ENCODE measurements at regions not wholly inside any gene's neighbourhood (a gene's known extent, or its start where the extent isn't known, plus 50 kb on each side); places are given as distances from the start of the nearest gene placed in this dataset.
"Not testable (repeated sequence)": the region's sequence is repeated elsewhere in the genome, so short reads cannot be mapped to it uniquely, and the experiment has no call there.

- DNase-seq (ENCODE audit: missing footprints): no peak
- intact Hi-C loops (cut with DNase I): no loop called here
- ATAC-seq: no peak
Measured at GRCh38 chr12:9390761-9391160, 182.6 kb upstream of the PZP start.

- DNase-seq (ENCODE audit: missing footprints) (no peak), ATAC-seq (no peak)
Measured at GRCh38 chr12:9389796-9390195, 181.6 kb upstream of the PZP start.

GRCh38 chr12:9388379-9388778 is 180.2 kb upstream of the PZP start:
- ATAC-seq (no peak), DNase-seq (ENCODE audit: missing footprints) (no peak)
- intact Hi-C loops (cut with DNase I): no loop called here

More at GRCh38 chr12:9389796-9390195, 181.6 kb upstream of the PZP start:
- intact Hi-C loops (cut with DNase I): no loop called here

GRCh38 chr12:9387450-9387849 is 179.3 kb upstream of the PZP start:
- intact Hi-C loops (cut with DNase I): no loop called here
- no peak for DNase-seq (ENCODE audit: missing footprints)
- ATAC-seq: no peak

GRCh38 chr12:9383585-9383984 is 175.4 kb upstream of the PZP start:
- ATAC-seq: no peak
- DNase-seq (ENCODE audit: missing footprints): no peak
- intact Hi-C loops (cut with DNase I): no loop called here

GRCh38 chr12:9381619-9382018 is 173.4 kb upstream of the PZP start:
- no peak for DNase-seq (ENCODE audit: missing footprints)
- ATAC-seq: no peak
- intact Hi-C loops (cut with DNase I): no loop called here

GRCh38 chr12:9380650-9381049 is 172.5 kb upstream of the PZP start:
- DNase-seq (ENCODE audit: missing footprints) (no peak), ATAC-seq (no peak)
- intact Hi-C loops (cut with DNase I): no loop called here

- ATAC-seq: no peak
- DNase-seq (ENCODE audit: missing footprints): no peak
- intact Hi-C loops (cut with DNase I): no loop called here
Measured at GRCh38 chr12:9379023-9379742, 171.0 kb upstream of the PZP start.

- no peak for ATAC-seq
- intact Hi-C loops (cut with DNase I): no loop called here
- DNase-seq (ENCODE audit: missing footprints): no peak
Measured at GRCh38 chr12:9378430-9378835, 170.2 kb upstream of the PZP start.

GRCh38 chr12:9372202-9372601 is 164.0 kb upstream of the PZP start:
- no peak for DNase-seq (ENCODE audit: missing footprints)
- intact Hi-C loops (cut with DNase I): no loop called here
- no peak for ATAC-seq

- ATAC-seq (no peak), DNase-seq (ENCODE audit: missing footprints) (no peak)
- intact Hi-C loops (cut with DNase I): no loop called here
Measured at GRCh38 chr12:9367828-9368227, 159.6 kb upstream of the PZP start.

- intact Hi-C loops (cut with DNase I): no loop called here
- DNase-seq (ENCODE audit: missing footprints) (no peak), ATAC-seq (no peak)
Measured at GRCh38 chr12:9367201-9367600, 159.0 kb upstream of the PZP start.

GRCh38 chr12:9365296-9365695 is 157.1 kb upstream of the PZP start:
- no peak for ATAC-seq
- DNase-seq (ENCODE audit: missing footprints): no peak
- intact Hi-C loops (cut with DNase I): no loop called here

- DNase-seq (ENCODE audit: missing footprints) (no peak), ATAC-seq (no peak)
- intact Hi-C loops (cut with DNase I): no loop called here
Measured at GRCh38 chr12:9364224-9365176, 156.3 kb upstream of the PZP start.

GRCh38 chr12:9363145-9363544 is 154.9 kb upstream of the PZP start:
- intact Hi-C loops (cut with DNase I): no loop called here

GRCh38 chr12:9361879-9362326 is 153.7 kb upstream of the PZP start:
- intact Hi-C loops (cut with DNase I): no loop called here
- DNase-seq (ENCODE audit: missing footprints): no peak
- ATAC-seq: no peak

More at GRCh38 chr12:9363145-9363544, 154.9 kb upstream of the PZP start:
- DNase-seq (ENCODE audit: missing footprints) (no peak), ATAC-seq (no peak)

GRCh38 chr12:9354009-9354754 is 146.0 kb upstream of the PZP start:
- ATAC-seq; intact Hi-C loops (cut with DNase I); DNase-seq (ENCODE audit: missing footprints): not testable (repeated sequence)

- DNase-seq (ENCODE audit: missing footprints) (no peak), ATAC-seq (no peak)
- intact Hi-C loops (cut with DNase I): no loop called here
Measured at GRCh38 chr12:9351136-9351535, 142.9 kb upstream of the PZP start.

Data from Right ventricle myocardium inferior (tissue), 1 donor.